ENCODE measurements at regions not wholly inside any gene's neighbourhood (a gene's known extent, or its start where the extent isn't known, plus 50 kb on each side); places are given as distances from the start of the nearest gene placed in this dataset.

GRCh38 chr2:59935005-59935404, 618.4 kb downstream of the BCL11A start:
- H3K9me3 ChIP-seq: no peaks in the 10 kb centered on the region
- no peak overlapping the region for H3K4me3 ChIP-seq
- H3K27ac ChIP-seq: no peak overlapping the region
- intact Hi-C loops (cut with DNase I): no loop called here
- DNase-seq: no peak
- TF ChIP-seq CTCF (IDR thresholded peaks at IDR 0.05): no peak
- H3K27me3 ChIP-seq: no peaks in the 10 kb centered on the region
- no peaks in the 10 kb centered on the region for H3K4me1 ChIP-seq
- no peaks in the 10 kb centered on the region for H3K36me3 ChIP-seq
- no peak overlapping the region for H3K9ac ChIP-seq (ENCODE audit: low read depth in 2 of 2, low read length in 2 of 2)

- Histone ChIP-seq H3K27ac (no peak overlapping the region), H3K9me3 (no peaks in the 10 kb centered on the region), H3K4me1 (no peaks in the 10 kb centered on the region), H3K9ac (ENCODE audit: low read depth in 2 of 2, low read length in 2 of 2) (no peak overlapping the region), H3K27me3 (no peaks in the 10 kb centered on the region), H3K4me3 (no peak overlapping the region), H3K36me3 (no peaks in the 10 kb centered on the region)
- intact Hi-C loops (cut with DNase I): no loop called here
- DNase-seq: no peak
- TF ChIP-seq CTCF (IDR thresholded peaks at IDR 0.05): no peak
Observed at GRCh38 chr2:59933948-59934347, 619.5 kb downstream of the BCL11A start.

GRCh38 chr2:59932341-59932740, 621.1 kb downstream of the BCL11A start:
- H3K9ac ChIP-seq (ENCODE audit: low read depth in 2 of 2, low read length in 2 of 2): no peak overlapping the region
- no peaks in the 10 kb centered on the region for H3K36me3 ChIP-seq
- no peak for DNase-seq
- intact Hi-C loops (cut with DNase I): no loop called here
- no peak for TF ChIP-seq CTCF (IDR thresholded peaks at IDR 0.05)
- no peak overlapping the region for H3K27ac ChIP-seq
- no peaks in the 10 kb centered on the region for H3K4me1 ChIP-seq
- no peaks in the 10 kb centered on the region for H3K9me3 ChIP-seq
- H3K27me3 ChIP-seq: no peaks in the 10 kb centered on the region
- no peak overlapping the region for H3K4me3 ChIP-seq

- no peak overlapping the region for H3K27ac ChIP-seq
- no peak for DNase-seq
- intact Hi-C loops (cut with DNase I): no loop called here
Observed at GRCh38 chr2:59930430-59930829, 623.0 kb downstream of the BCL11A start.

GRCh38 chr2:59926731-59927130, 626.7 kb downstream of the BCL11A start:
- no peak for DNase-seq
- H3K4me3 ChIP-seq: no peak overlapping the region
- no peaks in the 10 kb centered on the region for H3K4me1 ChIP-seq
- H3K9ac ChIP-seq (ENCODE audit: low read depth in 2 of 2, low read length in 2 of 2): no peak overlapping the region
- no peak for TF ChIP-seq CTCF (IDR thresholded peaks at IDR 0.05)
- intact Hi-C loops (cut with DNase I): no loop called here
- no peaks in the 10 kb centered on the region for H3K27me3 ChIP-seq
- H3K27ac ChIP-seq: no peak overlapping the region
- H3K36me3 ChIP-seq: no peaks in the 10 kb centered on the region
- H3K9me3 ChIP-seq: no peaks in the 10 kb centered on the region

More at GRCh38 chr2:59930430-59930829, 623.0 kb downstream of the BCL11A start:
- Histone ChIP-seq H3K4me3 (no peak overlapping the region), H3K4me1 (no peaks in the 10 kb centered on the region), H3K27me3 (no peaks in the 10 kb centered on the region), H3K9ac (ENCODE audit: low read depth in 2 of 2, low read length in 2 of 2) (no peak overlapping the region), H3K9me3 (no peaks in the 10 kb centered on the region), H3K36me3 (no peaks in the 10 kb centered on the region)
- no peak for TF ChIP-seq CTCF (IDR thresholded peaks at IDR 0.05)

- intact Hi-C loops (cut with DNase I): no loop called here
- no peaks in the 10 kb centered on the region for H3K9me3 ChIP-seq
- H3K4me3 ChIP-seq: no peak overlapping the region
- no peaks in the 10 kb centered on the region for H3K4me1 ChIP-seq
- TF ChIP-seq CTCF (IDR thresholded peaks at IDR 0.05): no peak
- no peaks in the 10 kb centered on the region for H3K27me3 ChIP-seq
- no peak for DNase-seq
- H3K9ac ChIP-seq (ENCODE audit: low read depth in 2 of 2, low read length in 2 of 2): no peak overlapping the region
- H3K27ac ChIP-seq: no peak overlapping the region
- no peaks in the 10 kb centered on the region for H3K36me3 ChIP-seq
Observed at GRCh38 chr2:59925321-59925720, 628.1 kb downstream of the BCL11A start.
